Liver (tissue), 3 donors: ENCODE measurements at regions not wholly inside any gene's neighbourhood (a gene's known extent, or its start where the extent isn't known, plus 50 kb on each side); places are given as distances from the start of the nearest gene placed in this dataset.

Source experiments
- EGR1 ChIP-seq, 2 donors: IDR thresholded peaks; 2 replicates each; pipeline ENCODE4 v1.6.1; 2016 to 2018; ENCODE audit warnings: antibody characterized with exemption in 2 of 2, low read depth in 2 of 2
- GABPA ChIP-seq, 2 donors: IDR thresholded peaks in 1 of 2; conservative IDR thresholded peaks in 1 of 2; 2 replicates each; pipeline ENCODE4 v1.6.1; 2016; ENCODE audit warnings: antibody characterized with exemption in 2 of 2, mild to moderate bottlenecking in 1 of 2, moderate library complexity in 1 of 2
- RXRA ChIP-seq, 2 donors: IDR thresholded peaks; 2 replicates each; pipeline ENCODE4 v1.6.1; 2017 to 2018; ENCODE audit warnings: antibody characterized with exemption in 2 of 2, mild to moderate bottlenecking in 1 of 2
- SP1 ChIP-seq: IDR thresholded peaks from 2 replicates; pipeline ENCODE4 v1.6.1; 2018; ENCODE audit warnings: antibody characterized with exemption, mild to moderate bottlenecking
- TAF1 ChIP-seq: conservative IDR thresholded peaks from 2 replicates; pipeline ENCODE4 v1.6.1; 2016; ENCODE audit warnings: antibody characterized with exemption, mild to moderate bottlenecking
- YY1 ChIP-seq: IDR thresholded peaks from 2 replicates; pipeline ENCODE4 v1.6.1; 2016; ENCODE audit warnings: antibody characterized with exemption, mild to moderate bottlenecking
- ZBTB33 ChIP-seq: IDR thresholded peaks from 2 replicates; pipeline ENCODE4 v1.6.1; 2016; ENCODE audit warnings: antibody characterized with exemption
- TF ChIP-seq, protein P1 (sequence below): fragments of 150-350 bp; IDR thresholded peaks from 2 replicates; pipeline ENCODE4 v1.5.1; 2017; ENCODE audit warnings: improper control_type of control experiment, low read depth, low read length; ENCODE audit not compliant: missing input control
- TF ChIP-seq, protein P2 (sequence below): IDR thresholded peaks from 2 replicates; pipeline ENCODE4 v1.6.1; 2016; ENCODE audit warnings: antibody characterized with exemption
- TF ChIP-seq, protein P3 (sequence below): IDR thresholded peaks from 2 replicates; pipeline ENCODE4 v1.6.1; 2016; ENCODE audit warnings: antibody characterized with exemption, mild to moderate bottlenecking
- TF ChIP-seq, protein P4 (sequence below): IDR thresholded peaks from 2 replicates; pipeline ENCODE4 v1.6.1; 2016; ENCODE audit warnings: antibody characterized with exemption
- donor health status: healthy.
- donor health status: healthy.

GRCh38 chr2:203790134-203790852, 77.3 kb upstream of the CTLA4 start:
- TF ChIP-seq YY1: no peak
- TF ChIP-seq, protein P1, sequence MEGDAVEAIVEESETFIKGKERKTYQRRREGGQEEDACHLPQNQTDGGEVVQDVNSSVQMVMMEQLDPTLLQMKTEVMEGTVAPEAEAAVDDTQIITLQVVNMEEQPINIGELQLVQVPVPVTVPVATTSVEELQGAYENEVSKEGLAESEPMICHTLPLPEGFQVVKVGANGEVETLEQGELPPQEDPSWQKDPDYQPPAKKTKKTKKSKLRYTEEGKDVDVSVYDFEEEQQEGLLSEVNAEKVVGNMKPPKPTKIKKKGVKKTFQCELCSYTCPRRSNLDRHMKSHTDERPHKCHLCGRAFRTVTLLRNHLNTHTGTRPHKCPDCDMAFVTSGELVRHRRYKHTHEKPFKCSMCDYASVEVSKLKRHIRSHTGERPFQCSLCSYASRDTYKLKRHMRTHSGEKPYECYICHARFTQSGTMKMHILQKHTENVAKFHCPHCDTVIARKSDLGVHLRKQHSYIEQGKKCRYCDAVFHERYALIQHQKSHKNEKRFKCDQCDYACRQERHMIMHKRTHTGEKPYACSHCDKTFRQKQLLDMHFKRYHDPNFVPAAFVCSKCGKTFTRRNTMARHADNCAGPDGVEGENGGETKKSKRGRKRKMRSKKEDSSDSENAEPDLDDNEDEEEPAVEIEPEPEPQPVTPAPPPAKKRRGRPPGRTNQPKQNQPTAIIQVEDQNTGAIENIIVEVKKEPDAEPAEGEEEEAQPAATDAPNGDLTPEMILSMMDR: no peak
- TF ChIP-seq GABPA (IDR thresholded peaks at IDR 0.05 in 1 of 2, conservative IDR thresholded peaks at IDR 0.05 in 1 of 2): no peak
- TF ChIP-seq SP1: no peak
- TF ChIP-seq, protein P2, sequence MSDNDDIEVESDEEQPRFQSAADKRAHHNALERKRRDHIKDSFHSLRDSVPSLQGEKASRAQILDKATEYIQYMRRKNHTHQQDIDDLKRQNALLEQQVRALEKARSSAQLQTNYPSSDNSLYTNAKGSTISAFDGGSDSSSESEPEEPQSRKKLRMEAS: no peak
- TF ChIP-seq EGR1 (IDR thresholded peaks at IDR 0.05; ENCODE audit: low read depth in 2 of 2): no peak
- TF ChIP-seq, protein P3, sequence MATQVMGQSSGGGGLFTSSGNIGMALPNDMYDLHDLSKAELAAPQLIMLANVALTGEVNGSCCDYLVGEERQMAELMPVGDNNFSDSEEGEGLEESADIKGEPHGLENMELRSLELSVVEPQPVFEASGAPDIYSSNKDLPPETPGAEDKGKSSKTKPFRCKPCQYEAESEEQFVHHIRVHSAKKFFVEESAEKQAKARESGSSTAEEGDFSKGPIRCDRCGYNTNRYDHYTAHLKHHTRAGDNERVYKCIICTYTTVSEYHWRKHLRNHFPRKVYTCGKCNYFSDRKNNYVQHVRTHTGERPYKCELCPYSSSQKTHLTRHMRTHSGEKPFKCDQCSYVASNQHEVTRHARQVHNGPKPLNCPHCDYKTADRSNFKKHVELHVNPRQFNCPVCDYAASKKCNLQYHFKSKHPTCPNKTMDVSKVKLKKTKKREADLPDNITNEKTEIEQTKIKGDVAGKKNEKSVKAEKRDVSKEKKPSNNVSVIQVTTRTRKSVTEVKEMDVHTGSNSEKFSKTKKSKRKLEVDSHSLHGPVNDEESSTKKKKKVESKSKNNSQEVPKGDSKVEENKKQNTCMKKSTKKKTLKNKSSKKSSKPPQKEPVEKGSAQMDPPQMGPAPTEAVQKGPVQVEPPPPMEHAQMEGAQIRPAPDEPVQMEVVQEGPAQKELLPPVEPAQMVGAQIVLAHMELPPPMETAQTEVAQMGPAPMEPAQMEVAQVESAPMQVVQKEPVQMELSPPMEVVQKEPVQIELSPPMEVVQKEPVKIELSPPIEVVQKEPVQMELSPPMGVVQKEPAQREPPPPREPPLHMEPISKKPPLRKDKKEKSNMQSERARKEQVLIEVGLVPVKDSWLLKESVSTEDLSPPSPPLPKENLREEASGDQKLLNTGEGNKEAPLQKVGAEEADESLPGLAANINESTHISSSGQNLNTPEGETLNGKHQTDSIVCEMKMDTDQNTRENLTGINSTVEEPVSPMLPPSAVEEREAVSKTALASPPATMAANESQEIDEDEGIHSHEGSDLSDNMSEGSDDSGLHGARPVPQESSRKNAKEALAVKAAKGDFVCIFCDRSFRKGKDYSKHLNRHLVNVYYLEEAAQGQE: no peak
- TF ChIP-seq RXRA (IDR thresholded peaks at IDR 0.05): no peak
- no peak for TF ChIP-seq ZBTB33
- TF ChIP-seq TAF1: no peak
- TF ChIP-seq, protein P4, sequence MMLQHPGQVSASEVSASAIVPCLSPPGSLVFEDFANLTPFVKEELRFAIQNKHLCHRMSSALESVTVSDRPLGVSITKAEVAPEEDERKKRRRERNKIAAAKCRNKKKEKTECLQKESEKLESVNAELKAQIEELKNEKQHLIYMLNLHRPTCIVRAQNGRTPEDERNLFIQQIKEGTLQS: no peak
